ENCODE measurements at regions not wholly inside any gene's neighbourhood (a gene's known extent, or its start where the extent isn't known, plus 50 kb on each side); places are given as distances from the start of the nearest gene placed in this dataset.

DNA sequence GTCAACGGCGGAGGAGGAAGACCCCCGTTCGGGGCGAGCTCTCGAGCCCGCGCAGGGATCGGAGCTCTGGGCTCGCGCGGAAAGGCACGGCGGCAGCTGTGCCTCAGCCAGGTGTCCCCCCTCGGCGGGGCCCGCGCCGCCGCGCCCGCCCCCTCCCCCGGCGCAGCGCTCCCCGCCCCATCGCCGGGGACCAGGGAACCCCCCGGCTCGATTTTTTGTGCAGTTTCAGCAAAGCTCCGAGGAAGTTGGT, 110.0 kb downstream of the KCNRG start:
- TF ChIP-seq CTCF (conservative IDR thresholded peaks at IDR 0.05; ENCODE audit: low read depth, low read length) (no peak), EZH2 (IDR thresholded peaks at IDR 0.05; ENCODE audit: borderline replicate concordance, low read depth, low read length, poor library complexity, severe bottlenecking) (no peak)
